Spleen (tissue), 7 donors: ENCODE measurements at regions not wholly inside any gene's neighbourhood (a gene's known extent, or its start where the extent isn't known, plus 50 kb on each side); places are given as distances from the start of the nearest gene placed in this dataset.

Experiments used
- CTCF ChIP-seq, 11 experiments: fragments of 200-600 bp in 7 of 11; fragments of 450-650 bp in 4 of 11; sonication (generic) in 4 of 11; IDR thresholded peaks in 8 of 11; conservative IDR thresholded peaks in 3 of 11; 1 replicate in 7 of 11; 2 replicates in 4 of 11; pipeline versions ENCODE4 v1.4.0 to v1.8.0; 2016 to 2021; ENCODE audit warnings: antibody characterized with exemption in 11 of 11, inconsistent platforms in 4 of 11, mild to moderate bottlenecking in 1 of 11
- POLR2A ChIP-seq, 3 donors: fragments of 450-650 bp; IDR thresholded peaks; one replicate each; pipeline ENCODE4 v1.5.1; 2017; ENCODE audit warnings: antibody characterized with exemption in 3 of 3, mild to moderate bottlenecking in 1 of 3
- POLR2AphosphoS5 ChIP-seq, 3 donors: sonication (generic); formaldehyde crosslinking; IDR thresholded peaks; one replicate each; pipeline ENCODE4 v1.5.1; 2017; ENCODE audit warnings: antibody characterized with exemption in 3 of 3
- donor health status: DM: no; HTN: no; CAD: no; lungs with moderate emphysema.
- donor health status: DM: no; HTN: no; CAD: no.
- donor health status: DM: no; HTN: no; CAD: no.

GRCh38 chr4:45385306-45385705, 659.0 kb upstream of the GNPDA2 start:
- TF ChIP-seq CTCF (IDR thresholded peaks at IDR 0.05 in 8 of 11, conservative IDR thresholded peaks at IDR 0.05 in 3 of 11) (no peak), POLR2AphosphoS5 (IDR thresholded peaks at IDR 0.05) (no peak), POLR2A (IDR thresholded peaks at IDR 0.05) (no peak)
